GM23248 (cell line): ENCODE measurements at regions not wholly inside any gene's neighbourhood (a gene's known extent, or its start where the extent isn't known, plus 50 kb on each side); places are given as distances from the start of the nearest gene placed in this dataset.

ENCODE experiments used
- EZH2 ChIP-seq: fragments of 200-600 bp; sonication (generic); IDR thresholded peaks from 2 replicates; pipeline ENCODE4 v1.6.1; 2018; ENCODE audit warnings: antibody characterized with exemption, mild to moderate bottlenecking; ENCODE audit not compliant: insufficient read depth, poor library complexity, severe bottlenecking
- EZH2phosphoT487 ChIP-seq: fragments of 200-600 bp; sonication (generic); IDR thresholded peaks from 2 replicates; pipeline ENCODE4 v1.6.1; 2018; ENCODE audit warnings: antibody characterized with exemption, moderate library complexity, mild to moderate bottlenecking, low read depth; ENCODE audit not compliant: insufficient read depth

- no peak for TF ChIP-seq EZH2
- no peak for TF ChIP-seq EZH2phosphoT487
These were observed 1142.1 kb upstream of the PRMT6 start for GRCh38 chr1:105914403-105914802.
